Uterus (tissue), 2 donors: ENCODE measurements at regions not wholly inside any gene's neighbourhood (a gene's known extent, or its start where the extent isn't known, plus 50 kb on each side); places are given as distances from the start of the nearest gene placed in this dataset.

Source experiments
- POLR2A ChIP-seq, 2 donors: fragments of 450-650 bp; IDR thresholded peaks; one replicate each; pipeline ENCODE4 v1.6.1; 2016; ENCODE audit warnings: antibody characterized with exemption in 2 of 2, mild to moderate bottlenecking in 1 of 2, moderate library complexity in 1 of 2
- TF ChIP-seq, protein P1 (sequence below), 4 experiments: fragments of 200-600 bp in 2 of 4; fragments of 450-650 bp in 2 of 4; sonication (generic) in 2 of 4; IDR thresholded peaks; one replicate each; pipeline ENCODE4 v1.5.1; 2016 to 2019; ENCODE audit warnings: antibody characterized with exemption in 4 of 4, mild to moderate bottlenecking in 2 of 4, moderate library complexity in 1 of 4

DNA sequence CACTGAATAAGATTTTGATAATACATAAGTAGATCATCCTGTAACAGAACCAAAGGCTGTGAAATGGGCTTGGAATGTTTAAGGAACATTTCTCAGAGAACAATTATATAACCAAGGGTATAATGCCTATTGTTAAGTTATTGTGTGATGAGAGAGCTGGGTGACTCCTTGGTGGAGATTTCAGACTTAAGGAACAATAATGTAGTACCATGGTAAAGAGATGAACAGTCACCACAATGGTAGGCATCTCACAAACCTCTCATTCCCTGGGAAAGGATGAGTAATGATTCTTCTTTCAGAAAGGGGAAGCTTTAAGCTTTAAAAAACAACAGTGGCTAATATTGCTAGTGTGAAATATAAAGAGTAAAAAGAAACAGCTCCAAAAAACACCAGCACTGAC, 147.4 kb downstream of the TRIM36 start:
- TF ChIP-seq, protein P1, sequence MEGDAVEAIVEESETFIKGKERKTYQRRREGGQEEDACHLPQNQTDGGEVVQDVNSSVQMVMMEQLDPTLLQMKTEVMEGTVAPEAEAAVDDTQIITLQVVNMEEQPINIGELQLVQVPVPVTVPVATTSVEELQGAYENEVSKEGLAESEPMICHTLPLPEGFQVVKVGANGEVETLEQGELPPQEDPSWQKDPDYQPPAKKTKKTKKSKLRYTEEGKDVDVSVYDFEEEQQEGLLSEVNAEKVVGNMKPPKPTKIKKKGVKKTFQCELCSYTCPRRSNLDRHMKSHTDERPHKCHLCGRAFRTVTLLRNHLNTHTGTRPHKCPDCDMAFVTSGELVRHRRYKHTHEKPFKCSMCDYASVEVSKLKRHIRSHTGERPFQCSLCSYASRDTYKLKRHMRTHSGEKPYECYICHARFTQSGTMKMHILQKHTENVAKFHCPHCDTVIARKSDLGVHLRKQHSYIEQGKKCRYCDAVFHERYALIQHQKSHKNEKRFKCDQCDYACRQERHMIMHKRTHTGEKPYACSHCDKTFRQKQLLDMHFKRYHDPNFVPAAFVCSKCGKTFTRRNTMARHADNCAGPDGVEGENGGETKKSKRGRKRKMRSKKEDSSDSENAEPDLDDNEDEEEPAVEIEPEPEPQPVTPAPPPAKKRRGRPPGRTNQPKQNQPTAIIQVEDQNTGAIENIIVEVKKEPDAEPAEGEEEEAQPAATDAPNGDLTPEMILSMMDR (IDR thresholded peaks at IDR 0.05) = no peak
- TF ChIP-seq POLR2A (IDR thresholded peaks at IDR 0.05) = no peak
